ENCODE measurements at regions not wholly inside any gene's neighbourhood (a gene's known extent, or its start where the extent isn't known, plus 50 kb on each side); places are given as distances from the start of the nearest gene placed in this dataset.

GRCh38 chr6:87784051-87784450 is 82.0 kb upstream of the AKIRIN2 start:
- Histone ChIP-seq H3K4me3 (replicated peaks in 1 of 4; ENCODE audit: control extremely low read depth in 1 of 4, insufficient read depth in 1 of 4, low read depth in 3 of 4, low read length in 4 of 4) (no peak overlapping the region), H3K79me2 (ENCODE audit: control insufficient read depth, insufficient read depth, low read length) (no peaks in the 10 kb centered on the region), H3K9ac (ENCODE audit: insufficient read depth, low read length) (no peak overlapping the region), H3K9me3 (ENCODE audit: control insufficient read depth, insufficient read depth, low read depth, low read length) (no peaks in the 10 kb centered on the region), H3K27ac (ENCODE audit: insufficient read depth, low read length) (no peak overlapping the region), H4K20me1 (ENCODE audit: control insufficient read depth, extremely low read depth, insufficient read depth, low read length) (no peaks in the 10 kb centered on the region), H2AFZ (ENCODE audit: low read length) (no peak overlapping the region), H3K36me3 (ENCODE audit: control insufficient read depth, insufficient read depth, low read length) (no peaks in the 10 kb centered on the region), H3K4me2 (ENCODE audit: extremely low read depth, insufficient read depth, low read length) (no peak overlapping the region), H3K4me1 (ENCODE audit: control insufficient read depth, extremely low read depth, insufficient read depth, low read length) (no peaks in the 10 kb centered on the region), H3K27me3 (ENCODE audit: control insufficient read depth, insufficient read depth, low read length) (no peaks in the 10 kb centered on the region)
- no peak for TF ChIP-seq CTCF (conservative IDR thresholded peaks at IDR 0.05 in 1 of 2, IDR thresholded peaks at IDR 0.05 in 1 of 2; ENCODE audit: low read depth in 1 of 2, low read length in 2 of 2)
- TF ChIP-seq EZH2 (IDR thresholded peaks at IDR 0.05; ENCODE audit: low read length, missing control alignments), result no peak
- DNase-seq (ENCODE audit: low read depth in 2 of 2), result no peak

DNA sequence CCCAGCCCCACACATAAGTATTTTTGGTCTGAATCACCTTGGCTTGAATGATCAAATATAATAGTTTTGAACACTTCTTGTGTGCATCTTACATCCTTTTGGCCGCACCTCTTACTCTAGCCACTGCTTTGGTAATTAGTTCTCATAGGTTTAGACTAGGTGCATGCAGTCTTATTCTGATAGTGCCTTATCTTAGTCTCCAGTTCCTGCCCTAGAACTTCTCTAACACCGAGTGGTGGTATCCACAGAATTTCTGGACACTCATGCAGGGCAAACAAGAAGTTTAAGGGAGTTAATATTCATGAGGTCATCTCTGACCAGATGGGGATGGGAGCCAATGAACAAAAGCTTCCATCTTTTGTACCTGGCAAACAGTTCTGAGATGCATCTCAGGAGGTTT is 77.5 kb upstream of the AKIRIN2 start:
- Histone ChIP-seq H3K4me1 (ENCODE audit: control insufficient read depth, extremely low read depth, insufficient read depth, low read length) (no peaks in the 10 kb centered on the region), H2AFZ (ENCODE audit: low read length) (no peak overlapping the region), H3K79me2 (ENCODE audit: control insufficient read depth, insufficient read depth, low read length) (no peaks in the 10 kb centered on the region), H3K36me3 (ENCODE audit: control insufficient read depth, insufficient read depth, low read length) (no peaks in the 10 kb centered on the region), H4K20me1 (ENCODE audit: control insufficient read depth, extremely low read depth, insufficient read depth, low read length) (no peaks in the 10 kb centered on the region), H3K27me3 (ENCODE audit: control insufficient read depth, insufficient read depth, low read length) (no peaks in the 10 kb centered on the region), H3K4me2 (ENCODE audit: extremely low read depth, insufficient read depth, low read length) (no peak overlapping the region), H3K4me3 (replicated peaks in 1 of 4; ENCODE audit: control extremely low read depth in 1 of 4, insufficient read depth in 1 of 4, low read depth in 3 of 4, low read length in 4 of 4) (no peak overlapping the region), H3K27ac (ENCODE audit: insufficient read depth, low read length) (no peak overlapping the region), H3K9me3 (ENCODE audit: control insufficient read depth, insufficient read depth, low read depth, low read length) (no peaks in the 10 kb centered on the region), H3K9ac (ENCODE audit: insufficient read depth, low read length) (no peak overlapping the region)
- TF ChIP-seq CTCF (conservative IDR thresholded peaks at IDR 0.05 in 1 of 2, IDR thresholded peaks at IDR 0.05 in 1 of 2; ENCODE audit: low read depth in 1 of 2, low read length in 2 of 2) (no peak), EZH2 (IDR thresholded peaks at IDR 0.05; ENCODE audit: low read length, missing control alignments) (no peak)
- DNase-seq (ENCODE audit: low read depth in 2 of 2), result no peak

DNA sequence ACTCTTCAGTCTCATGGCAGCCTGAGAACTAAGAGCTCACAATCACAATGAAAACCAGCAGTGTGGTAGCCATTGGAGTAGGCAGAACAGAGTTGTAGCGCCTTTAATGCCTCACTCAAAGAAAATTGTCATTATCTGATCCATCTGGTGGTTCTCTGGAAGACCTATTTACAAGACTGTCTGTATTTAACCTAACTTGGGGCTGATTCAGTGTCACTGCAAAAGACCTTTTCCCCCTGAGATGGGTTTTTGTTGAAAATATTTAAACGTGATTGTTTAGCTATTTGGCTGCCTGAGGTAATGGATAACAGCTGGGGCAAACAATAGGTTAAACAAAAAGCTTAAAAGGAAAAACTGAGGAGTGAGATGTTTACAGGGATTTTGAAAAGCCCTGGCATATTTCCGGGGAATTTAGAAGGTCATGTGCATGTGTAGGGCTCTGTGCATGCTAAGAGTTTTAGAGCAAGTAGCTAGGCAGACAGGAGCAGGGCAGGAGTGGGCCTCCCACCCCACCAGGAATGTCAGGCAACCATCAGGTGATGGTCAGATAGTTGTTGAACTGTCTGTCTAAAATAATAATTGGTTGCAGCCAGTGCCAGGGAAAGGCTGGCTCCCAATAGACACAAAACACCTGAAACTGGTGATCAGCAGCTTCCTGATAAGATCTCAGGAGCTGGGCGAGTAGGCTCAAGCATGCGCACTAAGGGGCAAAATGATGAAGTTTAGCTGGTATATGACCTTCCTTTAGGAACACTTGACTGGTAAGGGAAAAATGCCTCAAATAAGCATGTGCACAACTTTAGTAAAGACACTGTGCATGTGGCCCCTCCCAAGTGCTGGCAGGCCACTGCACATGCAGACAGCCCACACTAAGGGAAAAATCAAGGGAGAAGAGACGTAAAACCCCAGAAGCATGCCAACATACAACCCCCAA is 70.8 kb upstream of the AKIRIN2 start:
- Histone ChIP-seq H4K20me1 (ENCODE audit: control insufficient read depth, extremely low read depth, insufficient read depth, low read length) (no peaks in the 10 kb centered on the region), H3K9ac (ENCODE audit: insufficient read depth, low read length) (no peak overlapping the region), H3K4me3 (replicated peaks in 1 of 4; ENCODE audit: control extremely low read depth in 1 of 4, insufficient read depth in 1 of 4, low read depth in 3 of 4, low read length in 4 of 4) (no peak overlapping the region), H3K9me3 (ENCODE audit: control insufficient read depth, insufficient read depth, low read depth, low read length) (no peaks in the 10 kb centered on the region), H3K4me2 (ENCODE audit: extremely low read depth, insufficient read depth, low read length) (no peak overlapping the region), H3K4me1 (ENCODE audit: control insufficient read depth, extremely low read depth, insufficient read depth, low read length) (no peaks in the 10 kb centered on the region), H2AFZ (ENCODE audit: low read length) (no peak overlapping the region), H3K27ac (ENCODE audit: insufficient read depth, low read length) (no peak overlapping the region), H3K79me2 (ENCODE audit: control insufficient read depth, insufficient read depth, low read length) (no peaks in the 10 kb centered on the region), H3K36me3 (ENCODE audit: control insufficient read depth, insufficient read depth, low read length) (no peaks in the 10 kb centered on the region), H3K27me3 (ENCODE audit: control insufficient read depth, insufficient read depth, low read length) (no peaks in the 10 kb centered on the region)
- TF ChIP-seq EZH2 (IDR thresholded peaks at IDR 0.05; ENCODE audit: low read length, missing control alignments), result no peak
- TF ChIP-seq CTCF (conservative IDR thresholded peaks at IDR 0.05 in 1 of 2, IDR thresholded peaks at IDR 0.05 in 1 of 2; ENCODE audit: low read depth in 1 of 2, low read length in 2 of 2), result no peak
- peak; percentile 12 to 13 for DNase-seq (ENCODE audit: low read depth in 2 of 2)
